ENCODE measurements at regions not wholly inside any gene's neighbourhood (a gene's known extent, or its start where the extent isn't known, plus 50 kb on each side); places are given as distances from the start of the nearest gene placed in this dataset.
"Not testable (repeated sequence)": the region's sequence is repeated elsewhere in the genome, so short reads cannot be mapped to it uniquely, and the experiment has no call there.

GRCh38 chr1:232717911-232718310 is 87.3 kb upstream of the MAP10 start:
- not testable (repeated sequence) for H3K36me3 ChIP-seq (ENCODE audit: control insufficient read depth, insufficient read depth, low read length, severe bottlenecking); H3K4me3 ChIP-seq (ENCODE audit: low read length); H3K4me1 ChIP-seq (ENCODE audit: control insufficient read depth, insufficient read depth, low read length); DNase-seq (ENCODE audit: low read depth); H3K9ac ChIP-seq (ENCODE audit: low read length); H3K9me3 ChIP-seq (ENCODE audit: control insufficient read depth, low read length); H3K27me3 ChIP-seq (replicated peaks; ENCODE audit: control insufficient read depth, insufficient read depth, low read length)

DNA sequence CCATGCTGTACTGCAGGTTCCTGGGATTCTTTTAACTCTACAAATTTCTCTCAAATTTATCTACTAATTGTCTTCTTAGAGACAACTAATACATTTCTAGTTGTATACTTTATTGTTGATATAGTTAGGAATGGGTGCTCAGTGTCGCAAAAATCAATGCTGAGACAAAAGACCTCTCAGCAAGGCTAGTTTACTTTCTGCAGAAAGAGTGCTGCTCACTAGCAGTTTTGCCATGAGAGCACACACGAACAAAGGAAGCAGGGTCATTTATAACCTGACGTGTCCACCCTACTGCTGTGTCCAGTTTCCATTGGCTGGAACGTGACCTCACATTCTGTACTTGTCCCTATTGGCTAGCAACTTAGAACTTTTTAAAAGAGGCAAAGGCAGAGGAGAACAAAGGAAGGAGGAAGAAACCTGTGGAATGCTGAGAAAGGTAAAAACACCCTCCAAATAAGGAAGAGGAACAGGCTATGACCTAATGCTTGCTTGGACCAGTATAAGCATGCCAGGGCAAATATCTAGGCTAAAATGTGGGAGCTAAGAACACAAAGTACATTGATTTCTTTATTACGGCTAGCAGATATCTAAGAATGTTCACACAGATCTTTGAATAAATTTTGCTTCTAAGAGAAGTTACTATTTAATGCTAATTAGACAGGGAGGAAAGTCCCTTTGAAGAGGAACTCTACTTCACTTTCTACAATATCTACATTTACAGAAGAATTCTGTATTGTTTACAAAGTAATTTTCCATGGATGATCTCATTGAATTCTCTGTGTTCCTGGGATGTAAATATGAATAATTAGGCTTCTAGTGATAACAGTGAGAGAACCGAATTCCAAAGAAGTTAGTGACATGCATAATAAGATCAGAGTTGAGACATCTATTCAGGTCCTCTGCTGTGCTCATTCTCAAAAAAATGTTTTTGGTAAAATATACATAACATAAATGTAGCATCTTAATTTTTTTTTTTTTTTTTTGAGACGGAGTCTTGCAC is 86.0 kb upstream of the MAP10 start:
- DNase-seq (ENCODE audit: low read depth) = no peak
- H3K27me3 ChIP-seq (replicated peaks; ENCODE audit: control insufficient read depth, insufficient read depth, low read length) = no peaks in the 10 kb centered on the region
- no peak overlapping the region for H3K9ac ChIP-seq (ENCODE audit: low read length)
- peaks cover 6% of the 10 kb centered on the region for H3K9me3 ChIP-seq (ENCODE audit: control insufficient read depth, low read length)
- H3K4me1 ChIP-seq (ENCODE audit: control insufficient read depth, insufficient read depth, low read length) = no peaks in the 10 kb centered on the region
- no peak overlapping the region for H3K4me3 ChIP-seq (ENCODE audit: low read length)
- H3K36me3 ChIP-seq (ENCODE audit: control insufficient read depth, insufficient read depth, low read length, severe bottlenecking) = no peaks in the 10 kb centered on the region

- Histone ChIP-seq H3K36me3 (ENCODE audit: control insufficient read depth, insufficient read depth, low read length, severe bottlenecking) (no peaks in the 10 kb centered on the region), H3K4me3 (ENCODE audit: low read length) (no peak overlapping the region), H3K27me3 (replicated peaks; ENCODE audit: control insufficient read depth, insufficient read depth, low read length) (no peaks in the 10 kb centered on the region), H3K9ac (ENCODE audit: low read length) (no peak overlapping the region), H3K9me3 (ENCODE audit: control insufficient read depth, low read length) (peaks cover 6% of the 10 kb centered on the region), H3K4me1 (ENCODE audit: control insufficient read depth, insufficient read depth, low read length) (no peaks in the 10 kb centered on the region)
- DNase-seq (ENCODE audit: low read depth) = no peak
Observed at GRCh38 chr1:232722626-232723025, 82.6 kb upstream of the MAP10 start.

GRCh38 chr1:232725305-232726047 is 79.7 kb upstream of the MAP10 start:
- Histone ChIP-seq H3K9ac (ENCODE audit: low read length) (no peak overlapping the region), H3K9me3 (ENCODE audit: control insufficient read depth, low read length) (no peaks in the 10 kb centered on the region), H3K27me3 (replicated peaks; ENCODE audit: control insufficient read depth, insufficient read depth, low read length) (peaks cover 3% of the 10 kb centered on the region), H3K36me3 (ENCODE audit: control insufficient read depth, insufficient read depth, low read length, severe bottlenecking) (no peaks in the 10 kb centered on the region), H3K4me3 (ENCODE audit: low read length) (no peak overlapping the region), H3K4me1 (ENCODE audit: control insufficient read depth, insufficient read depth, low read length) (peaks cover 12% of the 10 kb centered on the region)
- peak; percentile 1 for DNase-seq (ENCODE audit: low read depth)

DNA sequence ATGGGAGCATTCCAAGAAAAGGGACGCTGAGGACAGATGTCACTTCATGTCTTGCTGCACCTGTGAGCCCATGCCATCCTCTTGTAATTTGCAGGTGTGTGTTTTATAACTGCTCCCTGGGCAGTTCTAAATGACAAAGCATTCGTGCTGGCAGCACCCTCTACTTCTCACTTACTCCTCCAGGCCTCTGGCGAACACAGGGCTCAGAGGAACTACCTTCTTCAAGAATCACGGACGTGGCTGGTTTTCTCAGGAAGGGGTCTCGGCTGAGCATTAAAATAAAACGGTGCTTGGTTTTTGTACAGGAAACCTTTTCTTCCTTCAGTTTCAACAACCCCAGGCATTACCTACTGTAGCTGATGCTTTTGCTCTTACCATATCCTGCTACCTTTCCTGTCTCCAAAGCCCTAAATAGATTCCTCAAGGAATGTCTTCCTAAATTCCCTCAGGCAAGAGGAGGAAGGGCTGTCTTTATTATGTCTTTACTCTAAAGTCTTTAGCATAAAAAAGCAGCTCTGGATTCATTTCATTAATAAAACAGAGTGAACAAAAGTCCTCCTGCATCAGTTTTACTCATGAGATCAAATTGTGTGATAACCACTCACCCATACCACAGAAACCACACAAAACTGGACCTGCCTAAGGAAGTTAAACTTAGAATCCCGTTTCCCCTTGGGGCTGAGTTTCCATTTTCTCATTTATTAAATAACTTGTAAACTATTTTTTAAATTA is 79.0 kb upstream of the MAP10 start:
- H3K9ac ChIP-seq (ENCODE audit: low read length) = no peak overlapping the region
- H3K4me3 ChIP-seq (ENCODE audit: low read length) = no peak overlapping the region
- no peaks in the 10 kb centered on the region for H3K9me3 ChIP-seq (ENCODE audit: control insufficient read depth, low read length)
- peaks cover 5% of the 10 kb centered on the region for H3K27me3 ChIP-seq (replicated peaks; ENCODE audit: control insufficient read depth, insufficient read depth, low read length)
- no peaks in the 10 kb centered on the region for H3K36me3 ChIP-seq (ENCODE audit: control insufficient read depth, insufficient read depth, low read length, severe bottlenecking)
- H3K4me1 ChIP-seq (ENCODE audit: control insufficient read depth, insufficient read depth, low read length) = peaks cover 12% of the 10 kb centered on the region
- peak; percentile 50 for DNase-seq (ENCODE audit: low read depth)

DNA sequence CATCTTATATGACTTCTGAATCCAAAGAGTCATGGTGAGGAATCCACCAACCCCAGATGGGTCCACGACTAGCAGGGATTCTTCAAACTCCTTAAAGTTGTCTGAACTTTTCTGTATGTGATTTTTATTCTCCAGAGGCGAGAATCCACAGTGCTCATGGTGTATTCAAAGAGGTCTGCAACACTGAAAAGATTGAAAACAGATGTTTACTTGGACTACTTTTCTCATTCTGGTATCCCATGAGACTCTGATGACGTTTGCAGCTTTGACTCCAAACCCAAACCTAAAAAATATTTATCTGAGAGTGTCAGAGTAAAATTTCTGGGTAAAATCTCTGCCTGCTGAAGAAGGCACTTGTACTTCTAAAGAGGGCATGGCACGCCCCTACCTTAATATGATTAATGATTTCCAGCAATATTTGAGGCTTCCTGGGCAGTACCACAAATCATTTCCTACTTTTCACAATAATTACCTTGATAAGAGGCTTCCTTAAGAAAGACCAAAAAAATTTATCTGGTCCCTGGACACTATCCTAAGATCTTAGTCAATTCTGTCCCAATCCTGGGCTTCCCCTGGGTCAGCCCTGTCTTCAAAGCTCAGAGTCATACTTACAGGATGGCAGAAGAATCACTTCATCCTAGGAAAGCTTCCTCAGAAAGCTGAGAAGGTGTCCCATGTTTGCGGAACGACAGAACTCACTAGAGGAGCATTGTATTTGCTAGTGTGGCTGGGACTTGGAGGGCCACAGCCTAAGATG is 76.5 kb upstream of the MAP10 start:
- Histone ChIP-seq H3K36me3 (ENCODE audit: control insufficient read depth, insufficient read depth, low read length, severe bottlenecking) (no peaks in the 10 kb centered on the region), H3K9ac (ENCODE audit: low read length) (no peak overlapping the region), H3K27me3 (replicated peaks; ENCODE audit: control insufficient read depth, insufficient read depth, low read length) (peaks cover 5% of the 10 kb centered on the region), H3K4me3 (ENCODE audit: low read length) (no peak overlapping the region), H3K9me3 (ENCODE audit: control insufficient read depth, low read length) (no peaks in the 10 kb centered on the region), H3K4me1 (ENCODE audit: control insufficient read depth, insufficient read depth, low read length) (peaks cover 12% of the 10 kb centered on the region)
- peak; percentile 89 for DNase-seq (ENCODE audit: low read depth)

DNA sequence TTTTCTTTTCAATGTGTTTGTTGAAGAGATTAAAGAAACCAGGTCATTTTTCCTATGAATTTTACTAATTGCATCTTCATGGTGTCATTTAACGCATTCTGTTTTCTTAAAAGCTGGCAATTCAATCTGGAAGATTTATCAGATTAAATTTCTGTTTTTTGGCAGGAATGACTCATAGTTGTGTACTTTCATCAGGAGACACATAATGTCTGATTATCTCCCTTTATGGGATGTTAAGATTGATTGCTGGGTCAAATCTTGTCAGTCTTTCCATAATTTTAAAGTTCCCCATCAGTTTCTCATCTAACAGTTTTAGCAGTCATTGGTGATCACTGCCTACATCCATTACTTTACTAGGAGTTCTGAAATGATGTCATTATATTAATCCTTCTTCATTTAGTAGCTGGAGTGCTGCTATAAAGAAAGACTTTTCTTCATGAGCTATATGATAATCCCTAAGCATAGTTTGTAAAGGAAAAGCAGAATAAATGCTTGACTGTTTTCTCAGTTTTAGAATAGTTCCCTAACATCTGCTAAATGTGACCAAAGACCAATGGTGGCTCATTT is 72.8 kb upstream of the MAP10 start:
- no peak overlapping the region for H3K4me3 ChIP-seq (ENCODE audit: low read length)
- no peaks in the 10 kb centered on the region for H3K9me3 ChIP-seq (ENCODE audit: control insufficient read depth, low read length)
- peaks cover 12% of the 10 kb centered on the region for H3K4me1 ChIP-seq (ENCODE audit: control insufficient read depth, insufficient read depth, low read length)
- no peak overlapping the region for H3K9ac ChIP-seq (ENCODE audit: low read length)
- peaks cover 5% of the 10 kb centered on the region for H3K27me3 ChIP-seq (replicated peaks; ENCODE audit: control insufficient read depth, insufficient read depth, low read length)
- H3K36me3 ChIP-seq (ENCODE audit: control insufficient read depth, insufficient read depth, low read length, severe bottlenecking) = no peaks in the 10 kb centered on the region
- DNase-seq (ENCODE audit: low read depth) = no peak

DNA sequence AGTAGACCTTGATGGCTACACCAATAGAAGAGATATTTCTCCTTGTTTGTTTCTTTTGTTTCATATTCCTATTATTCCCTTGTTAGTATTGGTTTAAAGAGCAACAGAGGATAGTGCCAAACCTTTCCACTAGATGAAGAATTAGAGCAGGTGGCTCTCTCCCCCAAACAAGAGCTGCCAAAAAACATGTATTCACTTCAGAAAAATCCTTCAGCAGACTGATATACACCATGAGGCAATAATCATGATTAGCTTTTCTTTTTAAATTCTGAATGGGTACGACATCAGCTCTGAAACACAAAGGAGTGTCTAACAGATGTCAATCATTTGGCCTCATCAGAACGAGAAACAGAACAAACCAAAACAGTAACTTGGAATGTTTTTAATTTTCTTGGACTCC is 67.3 kb upstream of the MAP10 start:
- Histone ChIP-seq H3K4me1 (ENCODE audit: control insufficient read depth, insufficient read depth, low read length) (no peaks in the 10 kb centered on the region), H3K9me3 (ENCODE audit: control insufficient read depth, low read length) (peaks cover 10% of the 10 kb centered on the region), H3K4me3 (ENCODE audit: low read length) (no peak overlapping the region), H3K36me3 (ENCODE audit: control insufficient read depth, insufficient read depth, low read length, severe bottlenecking) (no peaks in the 10 kb centered on the region), H3K27me3 (replicated peaks; ENCODE audit: control insufficient read depth, insufficient read depth, low read length) (peaks cover 11% of the 10 kb centered on the region), H3K9ac (ENCODE audit: low read length) (no peak overlapping the region)
- no peak for DNase-seq (ENCODE audit: low read depth)

- Histone ChIP-seq H3K9ac (ENCODE audit: low read length) (no peak overlapping the region), H3K27me3 (replicated peaks; ENCODE audit: control insufficient read depth, insufficient read depth, low read length) (peaks cover 8% of the 10 kb centered on the region), H3K36me3 (ENCODE audit: control insufficient read depth, insufficient read depth, low read length, severe bottlenecking) (no peaks in the 10 kb centered on the region), H3K4me3 (ENCODE audit: low read length) (no peak overlapping the region), H3K9me3 (ENCODE audit: control insufficient read depth, low read length) (peaks cover 29% of the 10 kb centered on the region), H3K4me1 (ENCODE audit: control insufficient read depth, insufficient read depth, low read length) (no peaks in the 10 kb centered on the region)
- DNase-seq (ENCODE audit: low read depth) = no peak
Observed at GRCh38 chr1:232743999-232744398, 61.2 kb upstream of the MAP10 start.

- no peak for DNase-seq (ENCODE audit: low read depth)
- no peak overlapping the region for H3K9ac ChIP-seq (ENCODE audit: low read length)
- H3K4me1 ChIP-seq (ENCODE audit: control insufficient read depth, insufficient read depth, low read length) = no peaks in the 10 kb centered on the region
- peaks cover 38% of the 10 kb centered on the region for H3K9me3 ChIP-seq (ENCODE audit: control insufficient read depth, low read length)
- H3K27me3 ChIP-seq (replicated peaks; ENCODE audit: control insufficient read depth, insufficient read depth, low read length) = peaks cover 8% of the 10 kb centered on the region
- no peak overlapping the region for H3K4me3 ChIP-seq (ENCODE audit: low read length)
- no peaks in the 10 kb centered on the region for H3K36me3 ChIP-seq (ENCODE audit: control insufficient read depth, insufficient read depth, low read length, severe bottlenecking)
Observed at GRCh38 chr1:232744847-232745246, 60.4 kb upstream of the MAP10 start.

Data from adipocyte (in vitro differentiated cells).